ENCODE measurements at regions not wholly inside any gene's neighbourhood (a gene's known extent, or its start where the extent isn't known, plus 50 kb on each side); places are given as distances from the start of the nearest gene placed in this dataset.

GRCh38 chr11:87459351-87459750, 421.6 kb downstream of the TMEM135 start:
- no peak for TF ChIP-seq POLR2A (IDR thresholded peaks at IDR 0.05)
- no peak for TF ChIP-seq CTCF (IDR thresholded peaks at IDR 0.05)

All from lower leg skin (tissue), 3 donors.